T1000 (cell line): ENCODE measurements at regions not wholly inside any gene's neighbourhood (a gene's known extent, or its start where the extent isn't known, plus 50 kb on each side); places are given as distances from the start of the nearest gene placed in this dataset.

ENCODE experiments used
- DNase-seq: peaks from one replicate; lab custom pipeline; 2025; ENCODE audit warnings: mixed read lengths; lab: John Stamatoyannopoulos, UW

- DNase-seq, result no peak
Observed at GRCh38 chr22:27204280-27204679, 546.9 kb downstream of the MIAT start.

- DNase-seq, result no peak
Observed at GRCh38 chr22:27204817-27205216, 547.4 kb downstream of the MIAT start.

- DNase-seq, result no peak
Observed at GRCh38 chr22:27205492-27206373, 548.3 kb downstream of the MIAT start.

DNA sequence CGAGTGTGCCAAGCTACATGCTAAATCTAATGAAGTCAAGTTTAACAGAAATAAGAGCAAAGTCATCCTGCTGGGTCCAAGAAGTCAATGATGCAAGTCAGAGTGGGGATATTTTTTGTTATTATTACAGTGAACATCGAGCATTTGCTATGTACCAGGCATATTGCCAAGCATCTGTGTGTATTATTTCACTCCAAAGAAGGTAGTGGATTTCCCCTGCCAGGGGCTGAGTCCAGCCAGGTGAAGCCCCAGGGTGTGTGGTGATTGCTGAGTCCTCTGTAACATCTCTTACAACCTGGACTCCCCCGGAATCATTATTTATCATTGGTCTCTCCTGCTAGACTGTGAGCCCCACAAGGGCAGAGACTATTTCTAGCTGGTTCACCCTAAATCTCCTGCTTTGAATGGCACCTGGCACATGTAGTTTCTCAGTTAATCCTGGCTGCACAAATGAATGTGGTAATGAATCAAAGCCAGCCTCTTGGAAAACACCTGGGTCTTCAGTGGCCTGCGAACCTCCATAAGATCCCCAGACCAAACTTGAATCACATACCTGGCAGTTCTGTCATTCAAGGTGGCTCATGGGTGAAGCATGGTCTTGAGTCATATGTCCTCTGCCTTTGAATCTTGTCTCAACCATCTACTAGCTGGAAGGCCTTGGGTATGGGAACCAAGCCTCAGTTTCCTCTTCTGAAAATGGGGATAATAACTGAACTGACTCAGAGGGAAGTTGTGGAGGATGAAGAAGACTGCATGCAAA is 549.2 kb downstream of the MIAT start:
- DNase-seq, result no peak

DNA sequence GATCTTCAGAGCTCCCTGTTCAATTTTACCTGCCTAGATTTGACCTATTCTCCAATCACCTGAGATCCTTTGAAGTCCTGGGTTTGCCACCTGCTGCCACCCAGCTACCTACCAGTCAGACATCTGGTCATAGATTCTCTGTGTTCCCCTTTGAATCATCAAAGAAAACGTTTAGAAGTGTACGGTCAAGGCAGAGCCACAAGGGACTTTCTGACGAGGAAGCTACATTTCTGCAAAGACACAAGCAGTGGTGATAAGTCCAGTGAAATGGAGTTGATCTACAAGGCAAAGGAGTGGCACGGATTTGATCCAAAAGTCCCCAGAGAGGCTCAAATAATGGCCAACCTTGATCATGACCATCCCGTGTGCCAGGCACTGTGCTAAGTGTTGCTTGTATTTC is 549.9 kb downstream of the MIAT start:
- DNase-seq, result no peak

DNA sequence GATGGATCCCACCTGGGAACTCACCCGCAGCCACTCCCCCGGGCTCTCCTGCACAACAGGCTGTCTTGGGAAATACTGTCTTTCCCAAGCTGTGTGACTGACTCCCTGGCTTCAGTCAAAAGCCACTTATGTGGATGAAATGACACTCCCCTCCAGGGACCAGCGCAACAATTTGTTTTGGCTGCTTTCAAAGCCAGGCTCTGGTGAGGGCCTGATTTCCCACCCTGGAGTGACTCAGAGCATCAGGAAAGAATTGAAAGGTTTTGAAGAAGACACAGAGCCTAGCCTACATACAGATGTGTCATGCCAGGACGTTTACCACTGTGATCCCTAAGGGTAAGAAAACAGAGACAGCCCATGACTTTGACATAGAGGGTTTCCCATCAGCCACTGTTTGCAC is 550.5 kb downstream of the MIAT start:
- DNase-seq, result peak; percentile 21

DNA sequence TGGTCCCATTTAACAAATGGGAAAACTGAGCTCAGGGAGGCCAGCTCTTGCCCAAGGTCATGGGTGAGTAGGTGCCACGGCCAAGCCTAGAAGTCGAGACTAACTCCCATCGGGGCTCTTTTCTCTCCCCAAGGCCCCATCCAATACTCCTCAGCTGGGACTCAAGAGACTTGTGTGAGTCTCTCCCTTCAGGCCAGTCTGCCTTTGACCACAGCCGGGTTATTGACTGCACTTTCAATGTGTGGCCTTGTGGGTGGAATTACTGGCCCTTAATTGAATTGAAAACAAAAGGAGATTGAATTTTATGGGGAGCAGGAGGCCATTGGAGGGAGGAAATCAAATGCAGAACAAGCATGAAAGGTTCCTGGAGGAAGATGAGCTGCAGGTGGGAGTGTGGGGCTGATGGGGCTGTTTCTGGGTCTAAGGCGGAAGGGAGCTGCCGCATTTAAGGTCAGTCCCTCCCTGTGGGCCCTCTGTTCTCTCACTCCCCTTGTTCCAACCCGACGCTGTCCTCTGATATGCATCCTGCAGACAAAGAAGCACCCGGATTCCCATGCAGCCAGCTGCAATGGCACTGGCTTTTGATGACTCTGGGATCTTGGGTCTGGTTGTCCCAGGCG is 552.8 kb downstream of the MIAT start:
- DNase-seq, result no peak

GRCh38 chr22:27212102-27212501 is 554.7 kb downstream of the MIAT start:
- DNase-seq, result no peak

DNA sequence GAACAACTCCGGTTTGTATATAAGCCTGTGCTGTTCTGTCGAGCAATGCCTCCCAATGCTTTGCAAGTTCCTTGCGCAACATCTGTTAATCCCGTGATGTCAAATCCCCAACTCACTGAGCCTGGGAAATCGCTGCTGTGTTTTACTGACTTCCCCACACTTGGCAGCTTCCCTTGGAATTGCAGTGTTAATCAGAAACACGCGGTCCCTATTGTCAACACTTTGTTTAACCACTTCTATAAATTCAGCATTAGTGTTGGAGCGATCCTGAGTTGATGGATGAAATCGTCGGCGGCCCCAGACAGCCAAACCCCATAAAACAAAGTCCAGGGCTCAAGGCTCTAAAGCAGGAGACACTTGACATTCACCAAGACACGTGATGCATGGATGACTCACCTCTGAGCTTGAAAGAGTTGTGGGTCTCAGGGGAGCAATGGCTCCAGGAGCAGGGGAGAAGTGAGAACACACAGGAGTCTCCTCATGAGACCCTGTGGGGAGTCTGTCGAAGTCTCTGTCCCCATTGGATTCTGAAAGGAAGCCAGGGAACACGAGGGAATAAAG is 555.3 kb downstream of the MIAT start:
- peak; percentile 74 for DNase-seq

DNA sequence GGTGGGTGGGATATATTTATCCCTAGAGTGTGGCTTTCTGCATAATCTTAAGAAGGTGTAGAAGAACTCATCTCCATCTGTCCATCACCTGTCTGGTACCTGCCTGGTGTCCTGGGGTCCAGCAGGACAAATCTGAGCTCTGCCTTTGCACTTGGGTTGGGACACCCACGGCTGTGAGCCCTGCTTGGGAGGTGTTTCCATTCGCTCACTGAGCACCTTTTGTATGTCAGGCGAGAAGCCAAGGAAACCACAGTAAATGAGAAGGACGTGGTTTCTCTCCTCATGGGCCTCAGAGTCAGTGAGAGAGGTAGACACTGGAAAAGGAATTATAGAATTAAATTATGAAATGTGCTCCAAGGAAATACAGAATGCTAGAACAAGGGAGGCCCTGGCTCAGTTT is 555.9 kb downstream of the MIAT start:
- DNase-seq, result no peak

DNA sequence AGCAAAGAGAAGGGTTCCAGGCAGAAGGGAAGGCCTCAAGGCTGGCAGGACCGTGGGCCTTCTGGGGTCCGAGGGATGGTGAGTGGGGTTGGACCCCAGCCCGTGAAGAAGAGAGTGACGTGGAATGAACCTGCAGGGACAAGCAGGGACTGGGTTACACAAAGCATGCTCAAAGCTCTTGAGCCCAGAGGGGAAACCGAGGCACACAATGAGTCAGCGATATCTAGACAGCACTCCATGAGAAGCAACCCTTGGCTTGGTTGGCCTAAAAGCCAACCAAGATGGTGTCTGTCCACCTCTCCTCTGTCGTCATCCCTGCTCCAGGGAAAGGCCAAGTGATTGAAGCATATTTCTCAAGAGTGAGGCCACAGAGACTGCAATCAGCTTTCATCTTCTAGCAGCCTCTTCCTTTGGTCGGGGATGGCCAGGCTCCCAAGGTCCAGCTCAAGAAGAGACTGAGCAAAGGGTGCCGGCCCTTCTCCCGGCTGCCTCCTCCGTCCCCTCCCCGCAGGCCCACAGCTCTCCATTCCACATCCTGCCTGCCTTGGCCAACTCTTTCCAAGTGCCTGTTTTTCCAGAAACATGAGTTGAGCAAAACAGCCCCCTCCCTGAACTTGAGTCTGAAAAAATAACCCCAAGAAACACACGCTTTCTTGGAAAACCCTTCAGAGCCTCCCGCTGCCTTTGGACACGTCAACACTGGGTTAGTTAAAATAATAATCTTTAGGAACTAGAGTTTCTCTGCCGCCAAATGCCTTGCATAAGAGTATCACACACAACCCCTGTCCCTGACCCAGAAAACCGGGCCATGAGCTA is 556.6 kb downstream of the MIAT start:
- no peak for DNase-seq

DNA sequence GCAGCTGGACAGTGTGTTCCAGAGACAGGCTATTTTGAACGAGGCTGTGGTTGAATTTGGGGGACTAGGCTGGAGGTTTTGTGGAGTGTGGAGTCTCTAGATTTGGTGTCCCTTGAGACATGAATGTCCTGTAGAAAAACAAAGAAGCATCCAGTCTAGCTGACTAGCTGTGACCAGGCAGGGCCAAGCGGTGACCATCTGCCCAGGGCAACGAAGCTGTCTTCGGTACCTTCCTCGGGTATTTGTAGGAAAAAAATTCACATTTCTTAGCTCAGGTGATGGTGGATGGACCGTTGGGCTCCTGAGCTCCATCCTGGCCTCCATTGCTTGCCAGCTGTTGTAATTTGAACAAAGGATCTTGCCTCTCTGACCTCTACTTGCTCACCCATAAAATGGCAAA is 557.3 kb downstream of the MIAT start:
- DNase-seq, result no peak

DNA sequence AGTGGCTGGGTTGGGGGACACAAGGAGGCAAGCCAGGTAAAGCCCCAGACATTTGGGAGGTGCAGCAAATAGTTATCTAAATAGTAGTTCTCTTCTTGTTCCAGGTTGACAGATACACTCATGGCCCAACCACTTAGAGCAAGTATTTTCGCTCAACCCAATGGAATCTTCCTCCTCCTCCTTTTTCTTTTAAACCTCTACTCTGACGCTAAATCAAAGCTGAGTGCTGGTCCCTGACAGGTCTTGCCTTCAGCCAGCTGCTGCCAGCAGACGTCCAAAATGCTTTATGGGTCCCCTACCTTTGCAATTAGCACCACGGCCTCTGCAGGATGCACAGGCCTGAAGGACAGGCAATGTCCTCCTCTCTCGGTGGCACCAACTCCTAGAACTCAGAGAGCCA is 558.5 kb downstream of the MIAT start:
- no peak for DNase-seq

DNA sequence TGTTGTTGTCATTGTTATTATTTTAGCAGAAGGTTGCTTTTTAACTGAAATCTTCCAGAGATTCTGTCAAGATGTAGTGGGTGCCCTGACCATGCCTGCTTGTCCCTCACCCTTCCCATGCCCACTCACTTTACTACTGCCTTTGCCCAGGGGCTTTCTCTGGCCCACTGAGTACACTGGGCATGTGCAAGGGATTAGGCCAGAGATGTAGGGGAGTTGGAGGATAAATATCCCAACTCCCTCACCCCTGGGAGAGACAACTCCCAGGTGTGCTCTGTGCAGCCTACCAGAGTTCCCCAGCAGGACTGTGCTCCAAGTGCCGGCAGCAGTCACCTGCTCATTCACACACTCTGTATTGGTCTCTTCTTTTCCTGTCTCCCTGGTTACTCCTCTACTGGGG is 559.1 kb downstream of the MIAT start:
- no peak for DNase-seq

DNA sequence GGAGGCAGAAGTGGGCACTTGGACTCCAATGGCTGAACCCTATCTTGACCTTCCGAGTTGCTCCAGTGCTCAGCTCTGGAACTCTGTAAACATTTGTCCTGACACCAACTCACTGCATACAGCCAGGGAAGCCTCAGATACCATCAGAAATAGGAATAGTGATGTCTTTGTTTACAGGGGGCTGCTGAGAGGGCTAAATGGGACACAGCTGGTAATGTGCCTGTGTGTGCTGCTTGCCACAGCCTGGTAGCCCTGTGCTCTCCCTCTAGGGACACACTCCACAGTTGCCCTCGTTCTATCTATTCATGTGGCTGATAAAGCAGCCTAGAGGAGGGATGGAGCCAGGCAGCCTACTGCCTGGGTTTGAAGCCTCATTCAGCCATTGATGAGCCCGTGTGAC is 559.8 kb downstream of the MIAT start:
- DNase-seq, result no peak

GRCh38 chr22:27218012-27218920 is 560.9 kb downstream of the MIAT start:
- no peak for DNase-seq

GRCh38 chr22:27219036-27219435 is 561.6 kb downstream of the MIAT start:
- no peak for DNase-seq

DNA sequence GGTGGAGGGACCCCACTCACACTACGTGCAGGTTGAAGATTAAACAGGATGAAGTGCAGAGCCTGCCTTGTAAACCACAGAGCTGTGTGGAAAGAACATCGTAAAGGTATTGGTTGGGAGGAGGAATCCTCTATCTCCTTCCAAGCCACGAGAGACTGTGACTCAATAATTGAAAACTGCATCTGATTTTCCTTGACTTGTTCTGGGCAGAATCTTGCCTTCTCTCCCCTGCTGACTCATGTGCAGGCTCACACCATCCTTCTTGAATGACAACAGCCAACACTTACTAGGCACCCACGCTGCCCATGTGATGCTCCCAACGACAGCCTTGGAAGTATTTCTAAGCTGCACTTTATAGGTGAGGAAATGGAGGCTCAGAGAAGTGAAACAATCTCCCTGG is 563.0 kb downstream of the MIAT start:
- DNase-seq, result no peak

DNA sequence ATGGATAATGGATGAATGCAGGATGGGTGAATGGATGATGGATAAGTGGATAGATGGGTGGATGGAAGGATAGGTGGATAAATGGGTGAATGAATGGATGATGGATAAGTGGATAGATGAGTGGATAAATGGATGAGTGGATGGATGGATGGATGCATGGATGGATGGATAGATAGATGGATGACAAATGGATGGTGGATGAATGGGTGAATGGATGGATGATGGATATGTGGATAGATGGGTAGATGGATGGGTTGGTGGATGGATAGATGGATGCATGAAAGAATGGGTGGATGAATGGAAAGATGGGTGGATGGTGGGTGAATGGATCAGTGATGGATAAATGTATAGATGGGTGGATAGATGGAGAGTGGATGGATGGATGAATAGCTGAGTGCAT is 564.8 kb downstream of the MIAT start:
- DNase-seq, result no peak

GRCh38 chr22:27223317-27224177 is 566.2 kb downstream of the MIAT start:
- DNase-seq, result no peak
